RKO (cell line): ENCODE measurements at regions not wholly inside any gene's neighbourhood (a gene's known extent, or its start where the extent isn't known, plus 50 kb on each side); places are given as distances from the start of the nearest gene placed in this dataset.
A peak's percentile ranks its signal among the peaks of the same experiment; 100 is the strongest.

Source experiments
- DNase-seq: peaks from one replicate; pipeline ENCODE4 v3.0.0-alpha.2; 2016; ENCODE audit warnings: low spot score

DNA sequence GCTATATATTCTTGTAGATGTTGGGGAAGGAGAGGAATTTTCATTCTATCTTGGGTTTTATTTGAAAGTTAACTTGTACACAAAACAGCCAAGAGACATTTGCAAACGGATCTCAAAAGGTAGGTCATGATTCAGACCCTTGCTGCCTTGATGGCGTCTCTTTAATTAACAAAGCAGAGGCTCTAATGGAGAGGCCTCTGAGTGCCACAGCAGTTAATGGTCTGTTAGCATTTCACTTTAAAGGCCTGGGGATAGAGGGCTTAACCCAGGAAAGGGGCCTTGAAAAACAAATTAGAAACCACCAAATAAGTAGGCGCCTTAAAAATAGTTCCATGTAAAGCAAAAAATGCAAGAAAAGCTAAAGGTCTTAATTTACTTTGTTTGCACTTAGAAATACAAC, 836.9 kb upstream of the CELF4 start:
- no peak for DNase-seq

DNA sequence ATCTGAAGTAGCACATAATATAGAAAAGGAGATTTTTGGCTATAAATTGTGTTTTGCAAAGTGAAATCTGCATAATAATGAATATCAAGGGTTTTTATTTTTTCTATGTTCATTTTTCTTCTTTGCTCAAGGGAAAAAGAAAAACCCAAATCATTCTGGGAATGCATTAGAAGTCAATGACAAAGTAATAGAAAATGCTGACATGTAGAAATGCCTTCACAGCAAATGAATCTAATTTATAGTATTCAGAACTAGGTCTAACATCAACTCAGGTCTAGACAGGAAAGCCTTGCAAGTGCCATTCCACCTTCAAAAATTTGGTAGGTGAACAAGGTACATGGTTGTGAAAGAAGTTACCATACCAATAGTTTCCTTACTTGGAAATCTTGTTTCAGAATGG, 831.5 kb upstream of the CELF4 start:
- no peak for DNase-seq

DNA sequence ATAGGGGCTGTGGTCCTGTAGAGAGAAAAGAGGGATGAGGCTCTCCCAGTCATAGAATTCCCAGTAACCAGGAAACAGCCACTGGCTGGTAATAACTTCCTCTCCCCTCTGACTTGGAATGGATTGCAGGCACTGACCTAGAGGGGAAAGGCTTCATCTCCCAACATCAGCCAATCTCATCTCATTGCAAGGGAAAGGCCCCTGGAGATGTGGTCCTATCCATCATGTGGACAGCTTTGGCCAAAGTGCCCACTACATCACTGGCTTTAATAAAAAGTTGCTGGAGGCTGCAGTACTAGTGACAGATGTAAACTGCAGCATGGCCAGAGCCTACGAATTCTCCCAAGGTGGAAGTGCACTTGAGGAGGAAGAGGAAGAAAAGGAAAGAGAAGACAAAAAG, 820.5 kb upstream of the CELF4 start:
- no peak for DNase-seq

DNA sequence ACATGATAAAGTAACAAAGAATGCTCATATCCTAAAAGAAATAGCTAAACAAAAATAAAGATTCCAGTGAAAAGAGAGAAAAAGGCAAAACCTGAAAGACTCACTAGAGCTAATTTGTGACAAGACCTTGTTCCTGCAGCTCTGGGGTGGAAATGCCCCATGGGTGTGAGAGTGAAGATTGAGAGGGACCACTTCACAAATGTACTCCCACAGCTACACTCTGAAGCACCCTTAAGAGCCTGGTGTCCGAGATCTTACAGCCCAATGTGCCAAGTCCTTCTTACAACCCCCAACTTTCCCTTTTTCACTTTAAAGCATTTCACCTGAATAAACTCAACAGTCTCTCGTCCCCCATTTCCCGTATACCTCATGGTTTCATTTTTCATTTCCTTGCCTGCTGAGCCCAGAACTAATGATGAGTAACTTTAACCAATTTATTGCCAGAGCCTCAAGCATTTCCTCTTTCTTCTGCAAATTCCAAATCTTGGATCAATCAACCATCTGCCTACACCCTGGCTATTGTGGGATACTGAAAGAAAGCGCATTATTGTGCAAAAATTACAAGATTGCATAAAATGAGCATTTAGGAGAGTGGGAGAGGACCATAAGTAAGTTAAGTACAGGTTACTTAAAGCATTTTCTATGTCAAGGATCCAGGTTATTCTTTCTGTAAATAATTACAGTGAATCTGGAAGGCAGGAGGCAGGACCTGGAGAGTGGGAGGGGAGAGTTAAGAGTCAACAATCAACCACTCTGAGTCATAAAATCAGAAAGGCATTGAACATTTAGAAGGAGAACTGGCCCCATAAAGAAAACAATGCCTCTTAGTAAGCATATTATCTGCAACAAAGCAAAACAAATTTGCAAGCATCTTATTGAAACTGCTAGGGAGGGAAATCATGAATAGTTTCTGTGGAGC, 804.4 kb upstream of the CELF4 start:
- DNase-seq = no peak

- no peak for DNase-seq
Observed at GRCh38 chr18:38368886-38369285, 803.3 kb upstream of the CELF4 start.

DNA sequence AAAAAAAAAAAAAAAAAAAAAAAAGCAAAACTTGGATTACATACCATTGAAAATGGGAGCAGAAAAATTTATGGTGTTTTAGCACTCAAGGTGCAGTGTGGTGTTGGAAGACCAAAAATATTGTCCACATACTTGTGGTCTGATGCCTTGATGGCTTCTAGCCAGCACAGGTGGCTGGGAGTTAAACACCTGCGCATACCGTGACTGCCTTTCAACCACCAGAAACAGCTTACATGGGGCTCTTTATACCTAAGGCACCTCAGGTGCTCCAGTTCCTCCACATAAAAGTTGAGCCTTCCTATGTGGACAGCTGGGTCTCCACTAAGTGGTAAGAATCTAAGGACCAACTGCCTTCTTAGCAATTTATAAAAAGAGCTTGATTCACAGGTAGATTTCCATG, 802.6 kb upstream of the CELF4 start:
- no peak for DNase-seq

- peak; percentile 5 for DNase-seq
Observed at GRCh38 chr18:38367473-38367872, 801.9 kb upstream of the CELF4 start.

GRCh38 chr18:38362286-38362792, 796.7 kb upstream of the CELF4 start:
- no peak for DNase-seq

GRCh38 chr18:38358805-38359657, 793.4 kb upstream of the CELF4 start:
- no peak for DNase-seq

DNA sequence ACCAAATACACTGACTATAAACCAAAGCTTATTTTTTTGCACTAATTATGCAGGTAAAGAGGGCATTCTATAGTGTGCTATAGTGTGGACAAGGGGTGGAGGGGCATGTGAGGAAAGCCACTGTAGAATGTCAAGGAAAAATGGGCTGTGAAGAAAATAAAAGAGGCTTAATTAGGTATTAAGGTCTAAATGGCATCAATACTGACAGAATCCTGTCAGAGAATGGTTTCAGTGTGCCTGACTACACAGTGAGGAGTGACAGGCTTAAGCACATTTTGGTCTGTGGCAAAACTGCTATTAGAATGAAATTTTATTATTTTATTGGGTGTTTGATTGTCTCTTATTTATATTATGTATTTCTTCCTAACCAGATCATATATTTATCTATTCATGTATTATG, 787.6 kb upstream of the CELF4 start:
- DNase-seq = no peak

DNA sequence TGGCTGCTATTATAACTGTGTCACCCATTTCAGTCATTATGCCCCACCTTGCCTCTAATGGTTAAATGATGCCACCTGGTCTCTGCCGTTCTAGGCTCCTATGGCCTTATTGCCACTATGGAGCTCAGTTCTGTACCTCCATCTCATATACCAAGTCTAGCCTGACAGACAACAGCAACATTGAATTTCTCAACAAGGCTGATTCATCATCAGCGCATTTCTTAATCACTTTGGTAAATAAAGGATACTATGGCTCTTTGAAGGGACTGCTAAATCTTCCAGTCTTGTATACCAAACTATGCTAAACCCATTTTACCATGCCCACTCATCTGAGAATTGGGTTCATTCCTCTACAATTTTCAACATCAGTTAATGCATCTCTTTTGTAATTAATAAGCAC, 784.5 kb upstream of the CELF4 start:
- no peak for DNase-seq

DNA sequence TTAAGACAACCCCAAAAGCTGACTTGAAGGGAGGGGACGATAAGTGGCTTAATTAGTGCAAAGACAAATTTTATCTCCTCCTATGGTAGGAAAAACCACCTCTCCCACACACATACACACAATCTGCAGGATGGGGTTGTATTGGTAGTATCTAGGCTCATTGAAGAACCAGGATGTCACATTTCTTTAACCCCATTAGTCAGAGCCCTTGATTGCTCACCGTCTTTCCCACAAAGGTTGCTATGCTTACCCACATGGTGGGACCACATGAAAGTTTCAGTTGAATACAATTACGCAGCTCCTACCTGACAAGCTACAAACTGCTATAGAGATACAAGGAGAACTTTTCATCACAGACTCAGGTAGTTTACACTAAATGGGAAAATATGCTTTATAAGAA, 765.0 kb upstream of the CELF4 start:
- no peak for DNase-seq

- no peak for DNase-seq
Observed at GRCh38 chr18:38329145-38329544, 763.5 kb upstream of the CELF4 start.

DNA sequence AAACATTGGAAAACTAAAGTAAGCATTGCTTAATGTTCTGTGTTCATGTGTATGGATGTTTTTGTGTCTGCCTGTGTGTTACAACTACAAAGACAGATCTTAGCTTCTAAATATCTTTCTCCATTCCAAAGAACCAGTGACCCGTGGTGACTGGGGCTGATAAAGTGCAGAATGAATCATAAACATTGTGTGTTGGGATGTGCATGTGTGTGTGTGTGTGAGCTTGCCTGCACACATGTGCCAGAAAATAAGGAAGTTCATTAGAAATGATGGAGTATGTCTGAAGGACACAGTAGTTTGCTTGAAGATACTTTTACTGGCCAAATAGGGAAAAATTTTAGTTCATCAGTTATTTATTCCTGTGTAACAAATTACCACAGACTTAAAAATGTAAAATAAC, 756.6 kb upstream of the CELF4 start:
- no peak for DNase-seq

- DNase-seq = no peak
Observed at GRCh38 chr18:38321262-38321661, 755.7 kb upstream of the CELF4 start.

GRCh38 chr18:38318416-38318815, 752.8 kb upstream of the CELF4 start:
- DNase-seq = no peak

DNA sequence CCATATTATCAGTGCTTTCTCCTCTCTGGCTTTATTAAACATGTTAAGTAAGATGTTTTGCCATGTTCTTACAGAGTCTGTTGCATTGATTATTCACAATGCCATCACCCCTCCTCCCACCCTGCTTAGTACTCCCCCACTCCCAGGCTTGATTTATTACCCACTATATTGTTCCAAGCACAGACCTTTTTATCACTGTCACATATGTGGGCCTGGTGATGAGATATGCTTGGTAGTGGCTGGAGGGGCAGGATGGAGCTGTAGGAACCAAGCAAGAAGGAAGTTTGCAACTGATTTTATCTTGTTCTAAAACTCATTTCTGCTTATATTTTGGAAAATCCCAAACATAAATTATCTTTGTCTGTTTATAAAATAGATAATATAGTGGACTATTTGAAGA, 748.2 kb upstream of the CELF4 start:
- no peak for DNase-seq

DNA sequence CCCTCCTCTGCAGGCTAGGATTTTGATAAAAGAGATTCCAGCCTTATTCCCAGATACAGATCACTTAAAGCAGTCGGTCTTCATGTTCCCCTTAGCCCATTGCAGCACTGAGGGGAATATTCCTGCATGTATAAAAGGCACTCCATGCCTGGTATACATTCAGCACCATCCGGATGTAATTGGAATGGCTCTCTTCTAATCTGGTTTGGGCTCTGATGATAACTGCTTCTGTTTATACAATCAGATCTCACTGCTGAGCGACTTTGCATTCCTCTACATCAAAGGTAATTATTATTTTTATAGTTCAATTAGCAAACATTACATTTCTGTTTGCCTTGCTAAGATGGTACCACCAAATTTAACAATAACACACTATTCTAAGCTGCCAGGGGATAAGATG, 746.9 kb upstream of the CELF4 start:
- DNase-seq = no peak

DNA sequence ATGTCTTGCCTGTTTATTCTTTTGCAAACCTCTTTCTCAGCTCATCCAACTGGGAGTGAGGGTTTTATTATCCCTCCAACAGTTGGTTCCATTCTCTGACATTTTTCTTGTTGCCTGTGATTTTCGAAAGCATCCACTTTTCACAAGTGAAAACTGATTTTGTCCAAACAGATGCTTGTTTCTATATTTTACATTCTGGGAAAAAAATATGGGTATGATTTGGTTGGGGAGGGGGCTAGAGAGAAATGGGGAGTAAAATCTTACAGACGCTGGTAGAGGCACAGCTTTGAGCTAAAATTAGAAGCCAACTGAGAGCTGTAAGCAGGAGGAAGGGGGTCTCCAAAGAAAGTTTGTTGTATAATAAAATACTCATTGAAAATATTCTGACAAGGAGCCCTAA, 745.3 kb upstream of the CELF4 start:
- no peak for DNase-seq

DNA sequence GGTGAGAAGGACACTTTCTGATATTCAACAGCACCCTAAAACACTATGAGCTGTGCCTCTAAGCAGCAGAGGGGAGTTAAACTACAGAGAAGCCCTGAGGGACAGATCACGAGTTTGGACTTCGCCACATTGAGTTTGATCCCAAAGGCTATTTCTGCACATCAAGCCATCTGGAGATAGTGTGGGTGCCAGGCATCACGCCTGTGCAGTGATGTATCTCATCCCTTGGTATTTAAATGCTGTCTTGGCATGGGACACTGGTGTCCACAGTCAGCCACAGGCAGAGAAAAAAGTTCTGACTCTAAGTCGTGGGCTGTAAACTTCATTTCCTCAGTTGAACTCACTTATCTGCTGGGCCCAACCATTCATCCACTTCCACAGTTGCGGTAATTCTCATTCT, 742.3 kb upstream of the CELF4 start:
- no peak for DNase-seq

DNA sequence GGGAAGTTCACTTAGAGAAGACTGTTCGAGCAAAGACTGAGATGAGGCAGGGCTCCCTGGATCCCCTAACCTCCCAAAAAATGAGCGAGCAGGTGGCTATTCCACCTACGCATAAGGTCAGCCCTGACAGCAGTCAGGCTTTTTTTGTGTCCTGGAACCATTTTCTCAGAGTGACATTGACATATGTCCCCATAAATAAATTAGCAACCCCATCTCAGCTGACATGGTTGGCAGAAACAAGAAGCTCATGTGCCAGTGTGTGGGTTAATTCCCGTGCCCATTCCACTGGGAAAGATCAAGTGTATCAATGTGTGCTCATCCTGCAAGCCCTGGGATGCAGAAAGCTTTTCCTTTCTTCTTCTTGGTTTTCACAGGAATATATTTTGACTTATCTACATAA, 740.4 kb upstream of the CELF4 start:
- DNase-seq = no peak

- DNase-seq = no peak
Observed at GRCh38 chr18:38301621-38302020, 736.0 kb upstream of the CELF4 start.

- DNase-seq = no peak
Observed at GRCh38 chr18:38297910-38298309, 732.3 kb upstream of the CELF4 start.
